Adipocyte (in vitro differentiated cells): ENCODE measurements at regions not wholly inside any gene's neighbourhood (a gene's known extent, or its start where the extent isn't known, plus 50 kb on each side); places are given as distances from the start of the nearest gene placed in this dataset.

Source experiments
- DNase-seq: peaks from one replicate; pipeline ENCODE4 v3.0.0-alpha.2; 2015; ENCODE audit warnings: low read depth
- H3K27me3 ChIP-seq: replicated peaks from 2 replicates; pipeline ENCODE4 v1.7.0; 2013; ENCODE audit warnings: mild to moderate bottlenecking, low read length, moderate library complexity; ENCODE audit not compliant: control insufficient read depth, insufficient read depth
- H3K36me3 ChIP-seq: 2 replicates; pipeline ENCODE4 v1.7.0; 2013; ENCODE audit warnings: low read length, mild to moderate bottlenecking, moderate library complexity; ENCODE audit not compliant: control insufficient read depth, insufficient read depth, severe bottlenecking
- H3K4me1 ChIP-seq: 2 replicates; pipeline ENCODE4 v1.7.0; 2013; ENCODE audit warnings: mild to moderate bottlenecking, low read length, moderate library complexity; ENCODE audit not compliant: control insufficient read depth, insufficient read depth
- H3K4me3 ChIP-seq: 2 replicates; pipeline ENCODE4 v1.7.0; 2013; ENCODE audit warnings: mild to moderate bottlenecking, low read length, moderate library complexity
- H3K9ac ChIP-seq: 2 replicates; pipeline ENCODE4 v1.7.0; 2013; ENCODE audit warnings: mild to moderate bottlenecking, low read length, moderate library complexity
- H3K9me3 ChIP-seq: 2 replicates; pipeline ENCODE4 v1.7.0; 2013; ENCODE audit warnings: mild to moderate bottlenecking, low read length, moderate library complexity; ENCODE audit not compliant: control insufficient read depth

DNA sequence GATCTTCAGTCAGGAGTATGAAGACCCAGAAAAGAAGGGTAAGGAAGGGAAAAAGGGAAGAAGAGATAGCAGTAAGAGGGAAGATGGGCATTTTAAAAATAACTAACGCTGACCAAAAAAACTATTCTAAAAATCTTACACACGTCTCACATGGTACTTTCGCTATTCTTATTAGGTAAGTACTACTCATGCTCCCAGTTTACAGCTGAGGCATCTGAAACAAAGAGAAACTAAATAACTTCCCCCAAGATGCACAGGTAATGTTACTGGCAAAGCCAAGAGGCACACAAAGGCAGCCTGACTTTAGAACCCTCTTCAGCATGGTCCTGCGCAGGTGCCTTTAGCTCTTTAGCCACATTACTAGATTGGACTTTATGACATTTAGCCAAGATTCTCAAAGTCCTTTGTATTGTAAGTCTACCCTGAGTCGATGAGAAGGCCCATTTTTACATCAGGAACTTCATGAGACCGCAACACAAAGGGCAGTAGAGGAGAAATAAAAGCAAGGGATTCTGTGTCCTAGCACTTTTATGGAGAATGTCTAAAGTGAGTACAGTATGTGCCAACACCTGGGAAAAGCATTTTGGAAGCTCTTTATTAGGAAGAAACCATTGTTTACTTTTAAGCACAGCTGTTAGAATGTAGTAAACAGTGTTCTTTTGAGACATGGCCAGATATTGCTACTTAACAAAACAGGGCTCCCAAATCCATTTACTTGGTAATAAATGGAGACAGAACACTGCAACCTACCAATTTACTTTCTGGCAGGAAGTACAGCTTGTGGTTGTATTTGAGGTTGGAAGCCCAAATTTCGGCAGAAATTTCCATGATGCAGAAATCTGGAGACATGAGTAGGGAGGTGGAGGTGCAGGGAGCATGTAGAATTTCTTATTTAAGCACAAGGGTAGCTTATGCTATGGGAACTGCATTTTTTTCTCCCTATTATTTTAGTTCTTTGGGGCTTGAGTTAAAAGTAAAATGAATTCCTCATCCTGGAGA is 250.7 kb downstream of the KCTD12 start:
- H3K4me1 ChIP-seq, result peaks cover 14% of the 10 kb centered on the region
- no peak overlapping the region for H3K4me3 ChIP-seq
- no peaks in the 10 kb centered on the region for H3K9me3 ChIP-seq
- H3K9ac ChIP-seq, result no peak overlapping the region
- no peaks in the 10 kb centered on the region for H3K27me3 ChIP-seq
- no peaks in the 10 kb centered on the region for H3K36me3 ChIP-seq
- no peak for DNase-seq

DNA sequence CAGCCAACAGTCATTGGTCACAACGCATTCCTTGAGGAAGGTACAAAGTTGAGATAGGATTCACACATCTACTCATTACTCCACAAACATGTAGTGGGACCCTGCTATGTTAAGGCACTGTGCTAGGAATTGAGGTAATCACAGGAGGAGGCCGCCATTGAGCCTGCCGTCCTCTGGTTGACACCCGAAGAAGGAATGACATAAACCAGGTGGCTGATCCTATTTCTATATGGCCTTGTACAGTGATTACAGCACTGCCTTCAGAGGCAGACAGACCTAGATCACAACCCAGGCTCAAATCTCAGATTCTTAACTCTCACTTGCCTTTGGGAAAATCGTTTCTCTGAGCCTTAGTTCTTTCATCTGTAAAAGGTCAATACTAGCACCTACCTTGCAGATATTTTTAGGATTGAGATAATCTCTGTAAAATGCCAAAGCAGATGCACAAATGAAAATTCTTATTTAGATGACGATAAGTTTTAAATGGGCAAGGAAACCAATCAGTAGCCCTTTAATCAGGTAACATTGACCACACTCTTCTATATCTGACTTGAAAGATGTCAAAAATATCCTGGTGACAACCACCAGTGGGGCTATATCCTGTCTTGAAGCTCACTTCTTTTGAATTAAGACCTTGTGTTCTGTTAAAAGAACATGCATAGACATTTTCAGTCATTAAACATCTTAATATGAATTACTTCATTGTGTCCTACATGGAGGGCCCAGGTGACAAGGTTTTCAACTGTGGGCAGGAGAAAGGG is 251.6 kb downstream of the KCTD12 start:
- Histone ChIP-seq H3K9me3 (no peaks in the 10 kb centered on the region), H3K36me3 (no peaks in the 10 kb centered on the region)
- DNase-seq, result no peak

DNA sequence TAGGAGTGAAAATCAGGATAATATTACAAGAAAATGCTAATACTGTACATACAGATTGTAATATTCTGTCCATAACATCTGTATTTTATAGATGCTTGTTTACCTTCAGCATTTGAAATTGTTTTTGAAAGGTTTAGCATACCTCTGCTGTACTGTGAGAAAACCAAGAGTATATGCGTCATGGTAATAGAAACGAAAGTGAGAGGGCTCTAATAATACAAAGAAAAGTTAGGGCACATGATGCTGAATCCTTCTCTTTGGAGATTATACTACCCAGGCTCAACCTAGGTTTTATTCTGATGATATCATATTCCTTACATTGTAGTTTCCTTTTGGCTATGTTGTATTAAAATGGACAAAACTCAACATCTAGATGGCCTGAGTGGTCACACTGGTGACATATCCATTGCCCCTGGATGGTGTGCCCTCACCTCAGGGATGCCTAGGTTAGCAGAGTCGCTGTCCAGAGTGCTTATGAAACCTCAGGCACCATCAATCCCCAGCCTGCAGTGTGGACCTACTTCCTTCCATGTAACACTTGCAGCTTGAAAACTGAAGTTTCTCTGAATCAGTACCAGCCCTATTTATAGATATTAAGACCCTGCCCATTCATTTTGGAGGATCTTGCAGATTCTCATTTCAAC is 253.7 kb downstream of the KCTD12 start:
- Histone ChIP-seq H3K9me3 (peaks cover 2% of the 10 kb centered on the region), H3K36me3 (no peaks in the 10 kb centered on the region), H3K9ac (no peak overlapping the region), H3K4me1 (peaks cover 4% of the 10 kb centered on the region), H3K27me3 (no peaks in the 10 kb centered on the region), H3K4me3 (no peak overlapping the region)
- no peak for DNase-seq

More for the DNA sequence above, 251.6 kb downstream of the KCTD12 start:
- H3K4me1 ChIP-seq, result peaks cover 14% of the 10 kb centered on the region
- H3K27me3 ChIP-seq, result no peaks in the 10 kb centered on the region
- no peak overlapping the region for H3K9ac ChIP-seq
- no peak overlapping the region for H3K4me3 ChIP-seq

DNA sequence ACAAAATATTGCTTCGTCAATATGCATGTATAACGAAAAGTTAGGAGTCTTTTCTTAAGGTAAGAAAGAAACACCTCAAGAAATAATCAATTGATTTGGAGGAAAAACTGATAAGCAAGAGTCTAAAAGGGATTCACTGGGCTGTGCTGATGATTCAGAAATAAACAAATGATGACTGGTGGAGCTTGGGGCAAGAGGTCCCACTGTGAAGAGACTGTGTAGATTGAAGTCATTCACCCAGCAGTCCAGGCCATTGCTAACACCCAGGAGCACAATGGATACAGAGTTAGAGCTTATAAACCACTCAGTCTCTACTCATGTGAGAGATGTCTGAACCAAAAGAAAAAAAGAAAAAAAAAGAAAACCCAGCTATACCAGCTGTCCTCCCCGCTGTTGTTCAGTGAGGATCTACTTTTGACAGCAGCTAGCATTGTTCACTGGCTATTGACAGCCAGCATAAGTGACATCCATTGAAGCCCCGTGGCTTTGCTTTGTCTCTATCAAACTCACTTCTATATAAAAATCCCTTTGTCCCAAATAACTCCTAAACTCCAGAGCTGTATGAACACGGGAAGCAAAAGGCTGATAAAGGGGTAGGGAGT is 255.5 kb downstream of the KCTD12 start:
- Histone ChIP-seq H3K9ac (no peak overlapping the region), H3K27me3 (no peaks in the 10 kb centered on the region), H3K4me3 (no peak overlapping the region), H3K9me3 (peaks cover 7% of the 10 kb centered on the region), H3K36me3 (no peaks in the 10 kb centered on the region), H3K4me1 (no peaks in the 10 kb centered on the region)
- DNase-seq, result no peak

DNA sequence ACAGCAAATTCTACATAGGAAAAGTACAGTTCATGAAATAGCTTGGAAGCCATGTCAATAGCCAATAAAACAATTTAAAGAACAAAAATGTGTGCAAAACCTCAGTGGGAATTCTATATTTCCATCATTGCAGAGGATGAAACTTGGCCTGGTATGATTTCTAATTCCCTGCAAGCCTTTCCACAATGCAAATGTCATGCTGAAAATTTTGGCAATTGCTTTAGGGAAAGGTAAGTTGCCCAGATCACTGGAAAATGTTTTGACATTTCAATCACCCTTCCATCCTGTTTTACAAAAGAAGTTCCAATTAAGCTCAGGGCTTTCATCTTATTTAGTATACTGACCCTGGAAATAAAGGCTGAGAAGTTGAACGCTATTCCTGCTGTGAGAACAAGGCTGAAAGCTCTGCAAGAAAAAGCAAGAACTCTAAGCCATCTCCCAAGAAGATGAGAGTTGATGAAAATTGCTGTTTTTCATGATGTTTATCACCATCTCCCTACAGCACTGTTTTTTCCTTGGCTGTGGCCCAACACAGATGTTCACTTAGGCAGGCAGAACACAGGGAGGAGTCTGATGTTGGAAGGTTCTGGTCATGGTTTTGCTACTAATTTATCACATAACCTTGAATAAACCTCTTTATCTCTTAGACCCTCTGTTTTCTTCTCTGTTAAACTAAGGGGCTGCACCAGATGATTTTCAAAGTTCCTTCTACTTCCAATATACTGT is 263.7 kb downstream of the KCTD12 start:
- Histone ChIP-seq H3K4me3 (no peak overlapping the region), H3K4me1 (no peaks in the 10 kb centered on the region)
- peak; percentile 24 for DNase-seq

DNA sequence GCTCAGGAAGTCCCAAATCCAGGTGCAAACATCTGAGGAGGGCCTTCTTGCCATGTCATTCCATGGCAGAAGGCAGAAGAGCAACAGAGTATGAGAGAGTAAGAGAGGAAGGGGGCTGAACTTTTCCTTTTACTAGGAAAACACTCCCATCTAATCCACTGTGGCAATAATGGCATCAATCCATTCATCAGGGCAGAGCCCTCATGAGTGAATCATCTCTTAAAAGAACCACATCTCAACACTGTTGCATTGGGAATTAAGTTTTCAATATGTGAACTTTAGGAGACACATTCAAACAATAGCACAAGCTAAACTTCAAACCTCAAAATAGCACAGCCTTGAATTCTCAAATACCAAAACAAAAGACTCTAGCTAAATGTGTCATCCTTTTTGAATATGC is 264.5 kb downstream of the KCTD12 start:
- no peaks in the 10 kb centered on the region for H3K4me1 ChIP-seq
- H3K36me3 ChIP-seq, result no peaks in the 10 kb centered on the region
- no peaks in the 10 kb centered on the region for H3K9me3 ChIP-seq
- H3K27me3 ChIP-seq, result no peaks in the 10 kb centered on the region
- DNase-seq, result no peak
- H3K9ac ChIP-seq, result no peak overlapping the region
- H3K4me3 ChIP-seq, result no peak overlapping the region

More for the DNA sequence above, 263.7 kb downstream of the KCTD12 start:
- Histone ChIP-seq H3K36me3 (no peaks in the 10 kb centered on the region), H3K27me3 (no peaks in the 10 kb centered on the region), H3K9ac (no peak overlapping the region), H3K9me3 (peaks cover 5% of the 10 kb centered on the region)

DNA sequence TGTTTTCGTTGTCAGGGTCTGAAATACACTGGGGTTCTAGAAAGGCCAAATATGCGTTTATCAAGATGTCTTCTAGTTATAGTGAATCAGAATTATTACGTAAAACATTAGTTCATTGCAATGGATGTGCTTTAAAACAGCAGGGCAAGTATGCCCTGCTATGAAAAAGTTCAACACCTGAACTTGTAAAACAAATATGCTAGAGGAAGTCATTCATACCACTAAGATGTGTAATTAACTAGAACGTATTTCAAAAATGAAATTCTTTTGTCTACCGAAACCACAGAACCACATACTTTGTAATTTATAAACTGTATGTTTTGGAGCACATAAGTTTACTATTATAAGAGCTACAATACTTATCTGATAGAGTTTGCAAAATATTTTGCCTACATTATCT is 266.2 kb downstream of the KCTD12 start:
- H3K9ac ChIP-seq, result no peak overlapping the region
- no peak for DNase-seq
- H3K4me1 ChIP-seq, result no peaks in the 10 kb centered on the region
- H3K27me3 ChIP-seq, result no peaks in the 10 kb centered on the region
- no peaks in the 10 kb centered on the region for H3K9me3 ChIP-seq
- H3K4me3 ChIP-seq, result no peak overlapping the region
- no peaks in the 10 kb centered on the region for H3K36me3 ChIP-seq

DNA sequence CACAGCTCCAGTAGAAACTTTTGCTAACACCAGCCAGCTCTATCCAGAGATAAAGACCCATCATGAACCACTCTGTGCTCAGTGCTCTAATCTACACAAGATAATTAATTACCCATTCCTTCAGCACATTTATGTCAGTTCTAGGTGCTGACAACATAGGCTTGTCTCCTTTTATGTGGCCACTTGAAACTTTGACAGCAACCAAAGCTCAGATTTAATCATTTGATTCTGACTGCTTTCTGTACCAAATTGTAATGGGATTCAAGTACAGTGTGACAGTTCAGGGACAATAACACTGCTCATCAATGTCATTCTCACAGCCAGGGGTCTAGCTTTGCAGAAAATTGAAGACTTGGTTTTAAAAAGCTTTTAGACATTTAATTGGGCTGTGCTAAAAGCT is 266.6 kb downstream of the KCTD12 start:
- no peak for DNase-seq
- Histone ChIP-seq H3K27me3 (no peaks in the 10 kb centered on the region), H3K36me3 (no peaks in the 10 kb centered on the region), H3K4me3 (no peak overlapping the region), H3K4me1 (no peaks in the 10 kb centered on the region), H3K9ac (no peak overlapping the region), H3K9me3 (no peaks in the 10 kb centered on the region)

DNA sequence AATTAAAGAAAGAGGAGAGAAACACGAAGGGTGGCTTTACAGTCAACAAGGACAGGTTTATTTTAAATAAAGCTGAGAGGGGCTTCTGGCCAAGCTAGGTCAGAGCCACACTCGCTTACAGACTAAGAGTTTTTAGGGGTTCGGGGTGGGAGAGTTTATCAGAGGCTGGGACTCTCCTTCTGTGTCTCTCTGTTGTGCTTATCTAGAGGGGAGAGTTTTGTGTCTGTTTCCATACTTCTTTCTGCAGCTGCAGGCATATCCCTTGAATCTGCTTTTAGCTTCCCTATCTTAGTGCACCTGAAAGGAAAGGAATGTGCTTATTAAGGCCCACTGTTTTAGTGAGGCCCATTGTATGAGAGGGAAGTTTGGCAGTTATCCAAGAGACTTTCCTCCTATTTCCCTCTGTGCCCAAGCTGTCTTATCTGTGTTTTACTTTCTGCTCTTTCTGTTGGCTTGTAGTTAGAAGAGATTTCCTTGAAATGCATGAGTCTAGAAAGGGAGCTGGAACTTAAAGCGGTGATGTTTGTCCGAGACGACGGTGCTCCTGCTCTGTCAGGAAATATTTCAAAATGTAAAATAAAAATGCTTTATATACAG is 275.3 kb downstream of the KCTD12 start:
- no peaks in the 10 kb centered on the region for H3K27me3 ChIP-seq
- H3K4me1 ChIP-seq, result no peaks in the 10 kb centered on the region
- H3K9me3 ChIP-seq, result no peaks in the 10 kb centered on the region
- DNase-seq, result no peak
- H3K36me3 ChIP-seq, result no peaks in the 10 kb centered on the region
- no peak overlapping the region for H3K4me3 ChIP-seq
- H3K9ac ChIP-seq, result no peak overlapping the region

DNA sequence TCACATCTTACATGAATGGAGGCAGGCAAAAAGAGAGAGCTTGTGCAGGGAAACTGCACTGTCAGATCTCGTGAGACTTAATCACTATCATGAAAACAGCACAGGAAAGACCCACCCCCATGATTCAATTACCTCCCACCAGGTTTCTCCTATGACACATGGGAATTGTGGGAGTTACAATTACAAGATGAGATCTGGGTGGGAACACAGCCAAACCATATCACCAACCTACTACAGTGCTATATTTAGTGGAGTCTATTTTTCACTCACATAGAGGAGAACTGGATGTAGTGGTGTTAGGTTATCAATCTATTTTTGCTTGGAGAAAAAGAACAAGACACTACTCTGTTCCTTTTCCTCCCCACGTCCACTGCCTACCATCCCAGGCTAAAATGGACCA is 276.6 kb downstream of the KCTD12 start:
- Histone ChIP-seq H3K27me3 (no peaks in the 10 kb centered on the region), H3K4me1 (no peaks in the 10 kb centered on the region), H3K9ac (no peak overlapping the region), H3K36me3 (no peaks in the 10 kb centered on the region), H3K4me3 (no peak overlapping the region), H3K9me3 (no peaks in the 10 kb centered on the region)
- DNase-seq, result no peak
